Frontal cortex (tissue), 3 donors: ENCODE measurements at regions not wholly inside any gene's neighbourhood (a gene's known extent, or its start where the extent isn't known, plus 50 kb on each side); places are given as distances from the start of the nearest gene placed in this dataset.
A peak's percentile ranks its signal among the peaks of the same experiment; 100 is the strongest.
"Not testable (repeated sequence)": the region's sequence is repeated elsewhere in the genome, so short reads cannot be mapped to it uniquely, and the experiment has no call there.

Experiments
- DNase-seq, 2 donors: peaks; one replicate each; pipeline ENCODE4 v3.0.0; 2012; ENCODE audit warnings: low spot score in 2 of 2
- FAIRE-seq: peaks from 2 replicates; lab custom pipeline; 2012; peaks lifted over from hg19 to GRCh38; lab: Jason Lieb, UNC
- donor health status: control.
- donor health status: control.
- donor health status: control.

GRCh38 chr15:34528055-34528754 lies 55.2 kb downstream of the GOLGA8B start:
- DNase-seq, FAIRE-seq: not testable (repeated sequence)

DNA sequence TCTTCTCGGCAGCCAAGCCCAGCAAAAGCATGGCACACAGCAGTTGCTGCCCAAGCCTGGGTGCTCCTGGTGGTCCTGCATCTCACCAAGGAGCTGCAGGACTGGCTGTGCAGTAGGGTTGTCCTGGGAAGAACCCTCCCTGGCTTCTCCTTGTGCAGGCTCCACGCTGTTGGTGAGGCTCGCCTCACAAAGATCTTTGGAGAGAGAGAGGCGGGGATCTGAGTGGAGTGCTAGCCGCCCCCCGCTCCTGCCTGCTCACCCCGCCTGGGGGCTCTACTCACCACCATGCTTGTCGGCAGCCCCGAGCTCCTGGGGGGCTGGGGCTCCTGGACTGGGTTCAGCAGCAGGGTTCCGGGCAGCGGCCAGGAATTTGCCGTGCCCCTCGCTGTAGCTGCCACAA lies 55.8 kb downstream of the GOLGA8B start:
- DNase-seq, FAIRE-seq: not testable (repeated sequence)

DNA sequence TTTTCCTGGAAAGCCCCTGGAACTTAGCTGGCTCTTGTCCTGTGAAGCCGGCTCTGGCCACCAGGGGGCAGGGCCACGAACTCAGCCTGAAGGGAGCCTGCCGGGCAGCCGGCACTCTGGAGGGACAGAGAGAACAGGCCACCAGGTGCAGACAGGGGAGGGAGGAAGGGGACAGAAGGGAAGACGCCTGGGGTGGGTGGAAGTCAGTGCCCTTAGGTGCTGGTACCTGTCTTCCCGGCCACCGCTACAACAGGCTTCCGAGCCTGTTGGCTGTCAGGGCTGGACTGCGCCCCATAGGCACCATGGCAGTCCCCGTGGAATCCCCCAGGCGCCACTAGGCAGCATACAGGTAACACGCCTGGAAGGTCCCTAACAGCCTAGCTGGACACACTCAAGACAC lies 59.6 kb downstream of the GOLGA8B start:
- not testable (repeated sequence) for FAIRE-seq

GRCh38 chr15:34522601-34523000 lies 60.9 kb downstream of the GOLGA8B start:
- DNase-seq, FAIRE-seq: not testable (repeated sequence)

More for the DNA sequence above, 59.6 kb downstream of the GOLGA8B start:
- DNase-seq = not testable (repeated sequence)

DNA sequence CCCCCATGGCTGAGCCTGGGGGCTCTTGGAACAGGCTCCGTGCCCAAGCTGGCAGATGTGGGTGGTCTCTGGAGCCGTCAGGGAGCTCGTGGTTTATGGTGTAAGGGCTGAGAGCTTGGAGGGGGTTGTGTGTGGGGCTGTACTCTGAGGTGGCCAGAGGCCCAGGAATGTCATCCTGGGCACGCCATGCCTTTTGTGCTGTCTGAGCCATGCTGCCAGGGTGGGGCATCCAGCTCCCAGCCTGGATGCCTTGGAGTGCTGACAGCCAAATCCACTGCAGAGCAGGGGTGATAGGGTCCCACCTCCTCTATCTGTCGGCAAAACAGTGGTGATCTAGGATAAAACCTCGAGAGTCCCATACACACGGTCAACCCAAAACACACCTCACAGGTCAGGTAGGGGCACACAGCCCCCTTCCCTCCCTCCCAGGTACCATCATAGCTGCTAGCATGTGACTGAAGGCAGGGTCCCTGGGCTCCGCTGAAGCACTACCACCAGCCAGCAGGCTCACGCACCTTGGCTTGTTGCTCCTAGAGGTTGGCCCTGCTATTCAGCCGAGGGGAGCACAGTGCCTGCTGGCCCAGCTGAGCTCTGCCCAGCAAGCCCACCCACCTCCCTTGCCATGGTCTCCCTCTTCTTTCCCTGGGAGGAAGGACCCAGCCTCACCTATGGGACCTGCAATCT lies 61.5 kb downstream of the GOLGA8B start:
- not testable (repeated sequence) for DNase-seq, FAIRE-seq

DNA sequence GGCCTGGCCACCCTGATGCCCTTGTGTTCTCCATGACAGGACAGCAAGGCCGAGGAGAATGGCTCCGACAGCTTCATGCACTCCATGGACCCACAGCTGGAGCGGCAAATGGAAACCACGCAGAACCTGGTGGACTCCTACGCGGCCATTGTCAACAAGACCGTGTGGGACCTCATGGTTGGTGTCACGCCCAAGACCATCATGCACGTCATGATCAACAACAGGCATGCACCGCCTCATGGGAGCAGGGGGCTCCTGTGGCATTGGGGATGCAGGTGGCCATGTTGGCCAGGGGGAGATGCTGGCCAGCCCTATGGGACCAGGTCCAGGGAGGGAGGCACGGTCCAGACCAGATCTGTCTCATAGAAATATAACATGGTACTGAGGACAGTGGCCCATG lies 62.9 kb downstream of the GOLGA8B start:
- FAIRE-seq (no peak), DNase-seq (no peak)

- FAIRE-seq, DNase-seq: not testable (repeated sequence)
Observed at GRCh38 chr15:34520010-34520409, 63.4 kb downstream of the GOLGA8B start.

GRCh38 chr15:34514251-34514670 lies 69.2 kb downstream of the GOLGA8B start:
- DNase-seq (peak in 1 of 2 donors; percentile 46), FAIRE-seq (no peak)

- DNase-seq (no peak), FAIRE-seq (no peak)
Observed at GRCh38 chr15:34512628-34513027, 70.8 kb downstream of the GOLGA8B start.

DNA sequence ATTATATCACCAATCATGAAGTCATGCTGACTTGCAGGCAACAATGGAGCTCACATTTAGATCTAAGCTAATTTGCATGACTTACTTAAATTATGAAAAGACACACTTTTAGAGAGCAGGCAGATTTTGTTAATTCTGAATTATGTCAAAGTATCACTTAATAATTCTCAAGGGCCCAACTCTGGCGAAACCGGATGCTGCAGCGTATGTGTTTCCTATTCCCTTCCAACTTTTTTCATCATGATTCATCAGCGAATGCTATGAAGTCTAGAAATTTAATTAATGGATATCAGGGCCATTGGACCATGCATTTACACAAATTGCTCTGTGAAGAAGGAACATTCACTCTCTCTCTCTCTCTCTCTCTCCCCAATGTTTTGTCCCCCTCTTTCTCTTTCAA lies 63.5 kb upstream of the GOLGA8A start:
- DNase-seq = no peak
- no peak for FAIRE-seq

- DNase-seq (no peak), FAIRE-seq (no peak)
Observed at GRCh38 chr15:34496207-34496995, 58.8 kb upstream of the GOLGA8A start.

GRCh38 chr15:34495707-34496106 lies 58.1 kb upstream of the GOLGA8A start:
- not testable (repeated sequence) for DNase-seq, FAIRE-seq

GRCh38 chr15:34494084-34494399 lies 56.4 kb upstream of the GOLGA8A start:
- FAIRE-seq = no peak

GRCh38 chr15:34493001-34493400 lies 55.4 kb upstream of the GOLGA8A start:
- DNase-seq (no peak), FAIRE-seq (no peak)

More at GRCh38 chr15:34494084-34494399, 56.4 kb upstream of the GOLGA8A start:
- DNase-seq = no peak

DNA sequence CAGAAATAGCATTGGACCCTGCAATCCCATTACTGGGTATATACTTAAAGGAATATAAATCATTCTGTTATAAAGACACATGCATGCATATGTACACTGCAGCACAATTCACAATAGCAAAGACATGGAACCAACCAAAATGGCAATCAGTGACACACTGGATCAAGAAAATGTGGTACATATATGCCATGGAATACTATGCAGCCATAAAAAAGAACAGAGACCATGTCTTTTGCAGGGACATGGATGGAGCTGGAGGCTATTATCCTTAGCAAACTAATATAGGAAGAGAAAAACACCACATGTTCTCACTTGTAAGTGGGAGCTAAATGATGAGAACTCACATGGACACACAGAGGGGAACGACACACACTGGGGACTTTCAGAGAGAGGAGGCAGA lies 53.9 kb upstream of the GOLGA8A start:
- DNase-seq, FAIRE-seq: not testable (repeated sequence)

DNA sequence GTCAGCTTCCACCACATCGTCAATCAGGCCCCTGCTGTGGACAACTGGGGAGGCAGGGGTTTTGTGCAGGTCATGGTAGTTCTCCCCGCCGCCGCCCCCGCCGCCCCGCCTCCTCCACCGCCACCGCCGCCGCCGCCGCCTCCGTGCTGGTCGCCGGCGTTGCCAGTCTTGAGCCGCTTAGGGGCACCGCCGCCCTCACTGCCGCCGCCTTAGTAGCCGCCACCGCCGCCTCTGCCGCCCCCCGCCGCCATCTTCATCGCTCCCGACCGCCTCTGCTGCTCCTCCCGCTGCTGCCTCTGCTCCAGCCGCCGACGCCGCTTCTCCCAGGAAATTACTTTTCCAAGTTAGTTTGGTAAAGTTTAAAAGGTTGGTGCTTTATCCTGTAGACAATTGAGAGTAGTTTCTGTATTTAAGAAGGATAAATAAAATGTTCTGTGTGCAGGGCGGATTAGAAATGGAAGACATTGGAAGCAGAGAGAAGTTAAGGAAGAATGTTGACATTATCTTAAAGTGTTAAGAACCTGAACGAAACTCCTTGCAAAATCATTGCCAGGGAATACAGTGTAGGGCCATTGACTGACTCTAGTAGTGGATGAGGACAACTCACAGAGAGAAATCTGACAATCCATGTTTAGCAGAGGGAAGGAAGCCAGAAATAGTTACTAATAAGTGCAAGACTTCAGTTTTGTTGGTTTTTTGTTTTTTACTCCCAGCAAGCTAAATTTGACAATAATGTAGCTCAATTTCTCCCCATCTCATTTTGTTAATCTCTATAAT lies 53.0 kb upstream of the GOLGA8A start:
- no peak for DNase-seq
- FAIRE-seq = no peak

GRCh38 chr15:34488973-34489959 lies 51.7 kb upstream of the GOLGA8A start:
- not testable (repeated sequence) for FAIRE-seq, DNase-seq
